Esophagus squamous epithelium (tissue), 5 donors: ENCODE measurements at regions not wholly inside any gene's neighbourhood (a gene's known extent, or its start where the extent isn't known, plus 50 kb on each side); places are given as distances from the start of the nearest gene placed in this dataset.

Experiments
- DNase-seq: peaks from one replicate; lab custom pipeline; 2025; lab: John Stamatoyannopoulos, UW
- H3K27ac ChIP-seq, 4 donors: fragments of 200-600 bp; sonication (generic); one replicate each; pipeline ENCODE4 v1.5.1; 2016 to 2019; ENCODE audit warnings: mild to moderate bottlenecking in 1 of 4
- H3K27me3 ChIP-seq, 4 donors: fragments of 200-600 bp; sonication (generic); 1 replicate in 3 of 4; 2 replicates in 1 of 4; pipeline versions ENCODE4 v1.5.1 to v1.6.0; 2017 to 2021; ENCODE audit warnings: antibody characterized with exemption in 1 of 4
- H3K36me3 ChIP-seq, 3 donors: fragments of 200-600 bp; sonication (generic); one replicate each; pipeline ENCODE4 v1.5.1; 2016 to 2019
- H3K4me1 ChIP-seq, 3 donors: fragments of 200-600 bp; sonication (generic); one replicate each; pipeline ENCODE4 v1.5.1; 2017 to 2019
- H3K4me3 ChIP-seq, 4 donors: fragments of 200-600 bp; sonication (generic); 1 replicate in 3 of 4; 2 replicates in 1 of 4; pipeline ENCODE4 v1.5.1; 2016 to 2019; ENCODE audit warnings: mild to moderate bottlenecking in 2 of 4, moderate library complexity in 1 of 4
- H3K9me3 ChIP-seq, 3 donors: fragments of 200-600 bp; sonication (generic); one replicate each; pipeline ENCODE4 v1.5.1; 2016 to 2019
- CTCF ChIP-seq, 6 experiments: fragments of 450-650 bp in 4 of 6; fragments of 200-600 bp in 2 of 6; sonication (generic) in 2 of 6; IDR thresholded peaks; one replicate each; pipeline ENCODE4 v1.5.1; 2016 to 2019; ENCODE audit warnings: antibody characterized with exemption in 6 of 6, mild to moderate bottlenecking in 4 of 6, moderate library complexity in 4 of 6
- POLR2A ChIP-seq, 4 donors: fragments of 450-650 bp; IDR thresholded peaks; one replicate each; pipeline ENCODE4 v1.6.1; 2017; ENCODE audit warnings: antibody characterized with exemption in 4 of 4, mild to moderate bottlenecking in 4 of 4, moderate library complexity in 3 of 4
- WGBS, 2 donors: methylation state at CpG; one replicate each; pipeline ENCODE4 v1.1.5; 2018; 5-methylcytosine and 5-hydroxymethylcytosine counted together
- intact Hi-C: fragments of 100-400 bp; cut with DNase I; formaldehyde crosslinking; loops from one replicate; pipeline ENCODE4 v1.15.0; 2022
- donor health status: DM: yes; HTN: yes; CAD: no.

GRCh38 chrX:121260596-121261240 lies 213.3 kb downstream of the GLUD2 start:
- WGBS, 2 donors = 42 to 60% methylated on average over 2 of the region's 2 CpGs
- Histone ChIP-seq H3K4me1 (no peaks in the 10 kb centered on the region), H3K36me3 (no peaks in the 10 kb centered on the region), H3K9me3 (no peaks in the 10 kb centered on the region), H3K27me3 (no peaks in the 10 kb centered on the region), H3K4me3 (no peak overlapping the region), H3K27ac (no peak overlapping the region)
- no peak for DNase-seq
- intact Hi-C loops = no loop called here
- no peak for TF ChIP-seq POLR2A (IDR thresholded peaks at IDR 0.05)
- TF ChIP-seq CTCF (IDR thresholded peaks at IDR 0.05) = no peak

- intact Hi-C loops = no loop called here
- Histone ChIP-seq H3K27ac (no peak overlapping the region), H3K4me3 (no peak overlapping the region), H3K27me3 (no peaks in the 10 kb centered on the region), H3K4me1 (no peaks in the 10 kb centered on the region), H3K9me3 (no peaks in the 10 kb centered on the region), H3K36me3 (no peaks in the 10 kb centered on the region)
- 56 to 65% methylated on average over 3 of the region's 3 CpGs for WGBS, 2 donors
- no peak for TF ChIP-seq POLR2A (IDR thresholded peaks at IDR 0.05)
- TF ChIP-seq CTCF (IDR thresholded peaks at IDR 0.05) = no peak
- DNase-seq = no peak
Observed at GRCh38 chrX:121283921-121284320, 236.5 kb downstream of the GLUD2 start.

- 42% methylated on average over 1 of the region's 1 CpG; no CpG with 5 or more reads in 1 of the 2 donors for WGBS, 2 donors
- intact Hi-C loops = no loop called here
- no peak overlapping the region for H3K27ac ChIP-seq
- no peaks in the 10 kb centered on the region for H3K9me3 ChIP-seq
- no peak overlapping the region for H3K4me3 ChIP-seq
- no peaks in the 10 kb centered on the region for H3K36me3 ChIP-seq
- H3K4me1 ChIP-seq = no peaks in the 10 kb centered on the region
- no peaks in the 10 kb centered on the region for H3K27me3 ChIP-seq
- no peak for TF ChIP-seq POLR2A (IDR thresholded peaks at IDR 0.05)
- TF ChIP-seq CTCF (IDR thresholded peaks at IDR 0.05) = no peak
- DNase-seq = no peak
Observed at GRCh38 chrX:121298499-121298898, 251.1 kb downstream of the GLUD2 start.

- H3K27ac ChIP-seq = no peak overlapping the region
- H3K9me3 ChIP-seq = no peaks in the 10 kb centered on the region
- no peaks in the 10 kb centered on the region for H3K36me3 ChIP-seq
- no peak for DNase-seq
- no peak for TF ChIP-seq POLR2A (IDR thresholded peaks at IDR 0.05)
- TF ChIP-seq CTCF (IDR thresholded peaks at IDR 0.05) = no peak
- WGBS, 2 donors = 93 to 94% methylated on average over 2 of the region's 2 CpGs
- no peaks in the 10 kb centered on the region for H3K4me1 ChIP-seq
- H3K4me3 ChIP-seq = no peak overlapping the region
- no peaks in the 10 kb centered on the region for H3K27me3 ChIP-seq
- intact Hi-C loops = no loop called here
Observed at GRCh38 chrX:121301356-121301755, 253.9 kb downstream of the GLUD2 start.

- H3K4me3 ChIP-seq = no peak overlapping the region
- no peak for TF ChIP-seq CTCF (IDR thresholded peaks at IDR 0.05)
- TF ChIP-seq POLR2A (IDR thresholded peaks at IDR 0.05) = no peak
- no peaks in the 10 kb centered on the region for H3K27me3 ChIP-seq
- WGBS, 2 donors = 89 to 91% methylated on average over 1 of the region's 1 CpG
- no peaks in the 10 kb centered on the region for H3K9me3 ChIP-seq
- no peak for DNase-seq
- no peaks in the 10 kb centered on the region for H3K36me3 ChIP-seq
- no peak overlapping the region for H3K27ac ChIP-seq
- no peaks in the 10 kb centered on the region for H3K4me1 ChIP-seq
- intact Hi-C loops = no loop called here
Observed at GRCh38 chrX:121301822-121302221, 254.4 kb downstream of the GLUD2 start.
